SK-N-SH treated with all-trans-retinoic acid at 6 μM for 48 hours (cell line): ENCODE measurements at regions not wholly inside any gene's neighbourhood (a gene's known extent, or its start where the extent isn't known, plus 50 kb on each side); places are given as distances from the start of the nearest gene placed in this dataset.

Experiments used
- ATAC-seq: fragments of 200-7000 bp; cut with Tn5 transposase; 3 replicates; pipeline ENCODE4 v1.9.1; 2020; ENCODE audit warnings: mild to moderate bottlenecking, moderate library complexity
- ARNTL ChIP-seq: fragments of 450-650 bp; formaldehyde crosslinking; IDR thresholded peaks from 2 replicates; pipeline ENCODE4 v1.5.0; 2020; ENCODE audit warnings: low read depth, mild to moderate bottlenecking, moderate library complexity, borderline replicate concordance
- BACH2 ChIP-seq: fragments of 250-450 bp; sonication (Bioruptor Pico); IDR thresholded peaks from 2 replicates; pipeline ENCODE4 v1.9.0; 2021; ENCODE audit warnings: mild to moderate bottlenecking, borderline replicate concordance
- CREB5 ChIP-seq: fragments of 250-450 bp; sonication (Bioruptor Pico); IDR thresholded peaks from 2 replicates; pipeline ENCODE4 v1.5.1; 2020; ENCODE audit warnings: low read depth, mild to moderate bottlenecking, moderate library complexity
- GLIS3 ChIP-seq: fragments of 250-450 bp; sonication (Bioruptor Pico); IDR thresholded peaks from 2 replicates; pipeline ENCODE4 v1.5.0; 2020; ENCODE audit warnings: mild to moderate bottlenecking, moderate library complexity
- ISL1 ChIP-seq: fragments of 250-450 bp; sonication (Bioruptor Pico); IDR thresholded peaks from 2 replicates; pipeline ENCODE4 v2.1.2; 2022; ENCODE audit warnings: mild to moderate bottlenecking, moderate library complexity
- OSR1 ChIP-seq: fragments of 250-450 bp; sonication (Bioruptor Pico); IDR thresholded peaks from 2 replicates; pipeline ENCODE4 v1.8.0; 2022; ENCODE audit warnings: moderate library complexity, mild to moderate bottlenecking, inconsistent platforms
- POU6F1 ChIP-seq: fragments of 250-450 bp; sonication (Bioruptor Pico); IDR thresholded peaks from 2 replicates; pipeline ENCODE4 v1.8.0; 2021; ENCODE audit warnings: low read depth, mild to moderate bottlenecking, moderate library complexity, borderline replicate concordance
- PPARA ChIP-seq: fragments of 250-450 bp; sonication (Bioruptor Pico); IDR thresholded peaks from 2 replicates; pipeline ENCODE4 v1.5.0; 2020; ENCODE audit warnings: mild to moderate bottlenecking, borderline replicate concordance
- RARB ChIP-seq: fragments of 250-450 bp; sonication (Bioruptor Pico); IDR thresholded peaks from 2 replicates; pipeline ENCODE4 v1.8.0; 2021; ENCODE audit warnings: mild to moderate bottlenecking, moderate library complexity
- SNAI2 ChIP-seq: fragments of 250-450 bp; sonication (Bioruptor Pico); IDR thresholded peaks from 2 replicates; pipeline ENCODE4 v1.5.0; 2020; ENCODE audit warnings: mild to moderate bottlenecking, moderate library complexity
- TCF4 ChIP-seq: fragments of 250-450 bp; sonication (Bioruptor Pico); IDR thresholded peaks from 2 replicates; pipeline ENCODE4 v1.8.0; 2021; ENCODE audit warnings: mild to moderate bottlenecking, moderate library complexity, borderline replicate concordance
- TOX ChIP-seq: fragments of 250-450 bp; sonication (Bioruptor Pico); IDR thresholded peaks from 2 replicates; pipeline ENCODE4 v1.8.0; 2021; ENCODE audit warnings: mild to moderate bottlenecking, moderate library complexity, borderline replicate concordance
- TSHZ2 ChIP-seq: fragments of 250-450 bp; sonication (Bioruptor Pico); IDR thresholded peaks from 2 replicates; pipeline ENCODE4 v1.5.0; 2020; ENCODE audit warnings: mild to moderate bottlenecking, moderate library complexity
- ZFP3 ChIP-seq: fragments of 250-450 bp; sonication (Bioruptor Pico); IDR thresholded peaks from 2 replicates; pipeline ENCODE4 v1.5.0; 2020; ENCODE audit warnings: mild to moderate bottlenecking, moderate library complexity
- ZFP30 ChIP-seq: fragments of 450-650 bp; formaldehyde crosslinking; IDR thresholded peaks from 2 replicates; pipeline ENCODE4 v1.5.0; 2022; ENCODE audit warnings: mild to moderate bottlenecking, moderate library complexity
- ZNF565 ChIP-seq: fragments of 450-650 bp; formaldehyde crosslinking; conservative IDR thresholded peaks from 2 replicates; pipeline ENCODE4 v1.5.0; 2020; ENCODE audit warnings: low read depth, mild to moderate bottlenecking, moderate library complexity
- ZNF70 ChIP-seq: fragments of 450-650 bp; formaldehyde crosslinking; IDR thresholded peaks from 2 replicates; pipeline ENCODE4 v1.5.0; 2020; ENCODE audit warnings: mild to moderate bottlenecking, moderate library complexity
- TF ChIP-seq, protein P1 (sequence below): fragments of 250-450 bp; sonication (Bioruptor Pico); IDR thresholded peaks from 2 replicates; pipeline ENCODE4 v1.5.1; 2021; ENCODE audit warnings: mild to moderate bottlenecking, moderate library complexity
- TF ChIP-seq, protein P2 (sequence below): fragments of 250-450 bp; sonication (Bioruptor Pico); IDR thresholded peaks from 2 replicates; pipeline ENCODE4 v1.8.0; 2020; ENCODE audit warnings: mild to moderate bottlenecking, moderate library complexity, borderline replicate concordance

DNA sequence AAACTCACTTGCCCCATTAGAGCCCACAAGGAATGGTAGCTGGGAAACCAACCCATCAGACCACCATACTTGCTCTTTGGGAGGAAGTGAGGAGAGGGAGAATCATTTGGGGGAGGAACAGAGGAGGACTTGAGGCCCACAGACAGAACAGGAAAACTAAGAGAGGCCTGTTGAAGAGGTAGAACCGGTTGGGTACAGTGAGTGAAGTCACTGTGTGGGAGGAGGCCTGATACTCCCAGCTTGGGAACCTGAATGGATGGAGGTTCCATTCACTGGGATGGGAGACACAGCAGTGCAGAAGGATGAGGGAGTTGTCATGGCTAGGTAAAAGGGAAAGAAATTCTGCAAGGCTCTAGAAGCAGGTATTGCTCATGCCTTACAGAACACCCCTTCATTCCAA, 63.4 kb upstream of the PSEN2 start:
- ATAC-seq = no peak
- TF ChIP-seq ZNF70 (CRISPR knock-in tag) (no peak), TOX (CRISPR knock-in tag) (no peak), TSHZ2 (no peak), OSR1 (CRISPR knock-in tag) (no peak), ZFP30 (CRISPR knock-in tag) (no peak), ZNF565 (CRISPR knock-in tag) (no peak), RARB (no peak), SNAI2 (CRISPR knock-in tag) (no peak), GLIS3 (CRISPR knock-in tag) (no peak)

DNA sequence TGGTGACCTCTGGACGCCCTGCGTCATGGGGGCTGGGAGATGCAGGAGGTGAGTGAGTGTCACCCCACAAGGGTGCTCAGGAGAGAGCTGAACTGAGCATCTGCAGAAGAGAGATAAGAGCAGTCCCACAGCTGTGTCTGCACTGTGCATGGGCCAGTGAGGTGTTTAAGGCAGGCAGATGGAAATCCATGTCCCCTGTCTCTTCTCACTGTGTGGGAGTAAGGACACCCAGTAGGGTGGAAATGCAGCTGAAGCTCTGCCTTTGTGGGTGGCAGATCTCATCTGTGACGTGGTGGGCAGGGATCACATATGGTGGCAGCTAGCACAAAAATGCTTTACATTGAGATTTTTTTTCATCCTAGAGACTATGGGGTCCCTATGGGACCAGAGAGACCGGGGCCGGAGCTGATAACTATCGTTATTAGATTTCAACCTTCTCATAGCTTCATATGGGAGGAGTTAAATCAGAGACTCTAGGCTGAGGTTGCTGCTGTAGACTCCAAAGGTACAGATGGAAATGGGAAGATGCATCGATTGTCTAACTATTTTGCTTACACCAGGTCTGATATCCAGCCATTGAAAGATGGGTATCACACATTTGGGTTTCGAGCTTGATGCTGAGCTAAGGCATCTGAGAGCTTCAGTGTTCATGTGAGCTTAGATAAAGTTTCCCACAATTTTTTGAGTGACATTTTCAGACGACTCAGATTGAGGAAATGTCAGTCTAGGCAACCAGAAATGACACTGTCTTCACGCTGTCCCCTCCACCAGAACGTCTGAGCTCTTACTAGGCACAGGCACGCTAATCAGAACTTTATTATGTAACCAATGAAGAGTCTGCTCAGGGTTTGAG, 65.3 kb upstream of the PSEN2 start:
- no peak for TF ChIP-seq GLIS3 (CRISPR knock-in tag)
- TF ChIP-seq, protein P1, sequence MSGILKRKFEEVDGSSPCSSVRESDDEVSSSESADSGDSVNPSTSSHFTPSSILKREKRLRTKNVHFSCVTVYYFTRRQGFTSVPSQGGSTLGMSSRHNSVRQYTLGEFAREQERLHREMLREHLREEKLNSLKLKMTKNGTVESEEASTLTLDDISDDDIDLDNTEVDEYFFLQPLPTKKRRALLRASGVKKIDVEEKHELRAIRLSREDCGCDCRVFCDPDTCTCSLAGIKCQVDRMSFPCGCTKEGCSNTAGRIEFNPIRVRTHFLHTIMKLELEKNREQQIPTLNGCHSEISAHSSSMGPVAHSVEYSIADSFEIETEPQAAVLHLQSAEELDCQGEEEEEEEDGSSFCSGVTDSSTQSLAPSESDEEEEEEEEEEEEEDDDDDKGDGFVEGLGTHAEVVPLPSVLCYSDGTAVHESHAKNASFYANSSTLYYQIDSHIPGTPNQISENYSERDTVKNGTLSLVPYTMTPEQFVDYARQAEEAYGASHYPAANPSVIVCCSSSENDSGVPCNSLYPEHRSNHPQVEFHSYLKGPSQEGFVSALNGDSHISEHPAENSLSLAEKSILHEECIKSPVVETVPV (CRISPR knock-in tag) = no peak
- TF ChIP-seq RARB = no peak
- no peak for TF ChIP-seq CREB5 (CRISPR knock-in tag)
- no peak for TF ChIP-seq SNAI2 (CRISPR knock-in tag)
- no peak for TF ChIP-seq TOX (CRISPR knock-in tag)
- TF ChIP-seq ZNF70 (CRISPR knock-in tag) = no peak
- TF ChIP-seq TSHZ2 = no peak
- no peak for TF ChIP-seq ISL1 (CRISPR knock-in tag)
- TF ChIP-seq ZFP3 (CRISPR knock-in tag) = no peak
- TF ChIP-seq POU6F1 = no peak
- TF ChIP-seq PPARA (CRISPR knock-in tag) = no peak
- no peak for TF ChIP-seq ARNTL (CRISPR knock-in tag)
- TF ChIP-seq BACH2 (CRISPR knock-in tag) = no peak
- TF ChIP-seq, protein P2, sequence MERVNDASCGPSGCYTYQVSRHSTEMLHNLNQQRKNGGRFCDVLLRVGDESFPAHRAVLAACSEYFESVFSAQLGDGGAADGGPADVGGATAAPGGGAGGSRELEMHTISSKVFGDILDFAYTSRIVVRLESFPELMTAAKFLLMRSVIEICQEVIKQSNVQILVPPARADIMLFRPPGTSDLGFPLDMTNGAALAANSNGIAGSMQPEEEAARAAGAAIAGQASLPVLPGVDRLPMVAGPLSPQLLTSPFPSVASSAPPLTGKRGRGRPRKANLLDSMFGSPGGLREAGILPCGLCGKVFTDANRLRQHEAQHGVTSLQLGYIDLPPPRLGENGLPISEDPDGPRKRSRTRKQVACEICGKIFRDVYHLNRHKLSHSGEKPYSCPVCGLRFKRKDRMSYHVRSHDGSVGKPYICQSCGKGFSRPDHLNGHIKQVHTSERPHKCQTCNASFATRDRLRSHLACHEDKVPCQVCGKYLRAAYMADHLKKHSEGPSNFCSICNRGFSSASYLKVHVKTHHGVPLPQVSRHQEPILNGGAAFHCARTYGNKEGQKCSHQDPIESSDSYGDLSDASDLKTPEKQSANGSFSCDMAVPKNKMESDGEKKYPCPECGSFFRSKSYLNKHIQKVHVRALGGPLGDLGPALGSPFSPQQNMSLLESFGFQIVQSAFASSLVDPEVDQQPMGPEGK (CRISPR knock-in tag) = no peak
- TF ChIP-seq TCF4 (CRISPR knock-in tag) = no peak
- TF ChIP-seq, all 23 proteins: peak for 0
- ATAC-seq = no peak
